Activated T-cell treated with anti-CD3 and anti-CD28 coated beads for 48 hours (primary cell): ENCODE measurements at regions not wholly inside any gene's neighbourhood (a gene's known extent, or its start where the extent isn't known, plus 50 kb on each side); places are given as distances from the start of the nearest gene placed in this dataset.
"Not testable (repeated sequence)": the region's sequence is repeated elsewhere in the genome, so short reads cannot be mapped to it uniquely, and the experiment has no call there.

Source experiments
- DNase-seq: peaks from one replicate; pipeline ENCODE4 v3.0.0-alpha.2; 2020; ENCODE audit warnings: low read depth

DNA sequence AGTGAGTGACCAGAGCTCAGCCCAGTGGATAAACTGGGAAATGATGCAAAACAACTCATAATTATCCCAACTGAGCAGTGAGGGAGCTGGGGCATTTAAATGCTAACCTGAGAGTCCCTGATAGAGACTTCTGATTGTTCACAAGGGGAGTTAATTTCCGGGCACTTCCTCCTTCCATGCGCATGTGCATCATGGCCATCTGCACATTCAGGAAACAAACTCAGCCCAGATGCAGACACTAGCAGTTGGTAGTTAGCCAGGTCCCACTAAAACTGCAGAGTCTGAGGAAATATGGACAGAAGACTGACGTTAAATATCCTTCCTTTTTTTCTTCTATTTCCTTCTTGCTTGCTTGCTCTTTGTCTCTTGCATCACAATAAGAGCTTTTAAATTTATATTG lies 852.1 kb upstream of the LRRC4C start:
- DNase-seq: no peak

DNA sequence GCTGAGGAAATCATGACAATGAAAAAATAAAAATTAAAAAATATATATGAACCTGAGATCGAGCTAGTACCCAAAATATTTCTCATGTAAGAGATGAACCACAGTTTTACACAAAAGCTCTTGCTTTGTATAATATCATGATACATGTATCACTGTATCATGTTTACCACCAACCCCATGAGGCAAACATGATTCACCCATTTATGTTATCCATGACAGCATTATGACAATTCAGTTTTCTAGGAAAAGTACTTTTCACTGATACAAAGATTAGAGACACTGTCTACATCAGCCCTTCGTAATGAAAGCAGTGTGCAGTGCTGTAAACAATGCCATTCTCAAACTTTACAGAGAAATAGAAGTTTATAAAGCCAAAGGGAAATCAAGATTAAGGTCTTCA lies 852.5 kb upstream of the LRRC4C start:
- no peak for DNase-seq

DNA sequence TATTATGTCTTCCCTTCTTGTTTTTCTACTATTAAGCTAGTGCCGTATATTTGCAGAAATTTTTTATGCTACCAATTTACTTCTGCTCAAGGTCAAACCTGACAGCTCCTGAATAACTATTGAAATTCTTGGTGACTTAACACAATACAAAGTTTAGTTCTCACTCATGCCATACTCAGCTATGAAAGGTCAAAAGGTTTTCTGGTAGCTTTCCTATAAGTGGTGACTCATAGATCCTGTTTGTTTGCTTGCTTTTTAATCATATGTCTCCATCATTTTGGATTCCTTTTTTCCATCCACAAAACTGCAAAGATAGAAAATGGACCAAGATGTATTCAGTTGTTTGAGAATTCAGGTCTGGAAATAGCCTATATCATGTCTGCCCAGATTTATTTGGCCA lies 855.8 kb upstream of the LRRC4C start:
- no peak for DNase-seq

- no peak for DNase-seq
Observed at GRCh38 chr11:42315846-42316245, 856.4 kb upstream of the LRRC4C start.

GRCh38 chr11:42319921-42320320 lies 860.5 kb upstream of the LRRC4C start:
- DNase-seq: no peak

GRCh38 chr11:42329929-42330565 lies 870.6 kb upstream of the LRRC4C start:
- DNase-seq: no peak

DNA sequence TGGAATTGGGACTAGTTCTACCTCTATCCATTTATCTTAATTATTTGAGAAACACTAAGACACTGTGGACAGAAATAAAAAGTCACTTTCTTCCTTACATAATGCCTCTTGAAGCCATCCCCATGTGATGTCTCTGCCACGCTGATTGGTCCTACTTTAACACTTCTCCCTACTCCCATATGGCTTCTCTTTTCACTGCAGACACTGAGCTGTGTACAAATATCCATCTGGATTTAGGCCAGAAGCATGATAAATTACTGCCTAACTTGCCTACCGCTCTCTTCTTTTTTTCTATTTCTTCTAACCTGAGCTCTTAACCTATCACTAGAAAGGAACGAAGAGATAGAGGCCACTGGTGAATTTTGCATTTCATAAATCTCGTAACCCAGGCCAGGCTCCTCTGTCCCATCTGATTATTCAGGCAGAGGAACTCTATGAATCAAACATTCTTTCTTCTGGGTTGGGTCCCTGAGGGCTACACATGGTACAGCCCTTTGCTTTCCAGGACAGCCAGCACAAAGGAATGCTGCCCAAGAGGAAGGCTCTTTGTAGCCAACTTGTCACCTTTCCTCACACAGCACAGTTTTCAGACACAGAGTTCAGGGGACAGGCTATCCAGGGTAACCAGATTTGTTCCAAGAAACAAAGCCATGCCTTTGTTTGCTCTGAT lies 878.5 kb upstream of the LRRC4C start:
- no peak for DNase-seq

GRCh38 chr11:42344204-42344792 lies 884.8 kb upstream of the LRRC4C start:
- DNase-seq: no peak

GRCh38 chr11:42345933-42346332 lies 886.5 kb upstream of the LRRC4C start:
- no peak for DNase-seq

DNA sequence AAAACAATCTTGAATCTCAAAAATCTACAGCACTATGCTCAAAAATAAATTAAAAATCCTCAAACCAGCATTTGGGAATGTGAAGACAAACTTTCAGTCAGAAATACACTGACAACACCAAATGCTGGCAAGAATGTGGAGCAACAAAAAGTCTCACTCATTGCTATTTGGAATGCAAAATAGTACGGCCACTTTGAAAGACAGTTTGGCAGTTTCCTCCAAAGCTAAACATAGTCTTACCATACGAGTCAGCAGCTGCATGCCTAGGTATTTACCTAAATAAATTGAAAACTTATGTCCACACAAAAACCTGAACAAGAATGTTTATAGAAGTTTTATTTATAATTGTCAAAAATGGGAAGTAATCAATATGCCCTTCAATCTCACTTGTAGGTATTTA lies 904.2 kb upstream of the LRRC4C start:
- no peak for DNase-seq

DNA sequence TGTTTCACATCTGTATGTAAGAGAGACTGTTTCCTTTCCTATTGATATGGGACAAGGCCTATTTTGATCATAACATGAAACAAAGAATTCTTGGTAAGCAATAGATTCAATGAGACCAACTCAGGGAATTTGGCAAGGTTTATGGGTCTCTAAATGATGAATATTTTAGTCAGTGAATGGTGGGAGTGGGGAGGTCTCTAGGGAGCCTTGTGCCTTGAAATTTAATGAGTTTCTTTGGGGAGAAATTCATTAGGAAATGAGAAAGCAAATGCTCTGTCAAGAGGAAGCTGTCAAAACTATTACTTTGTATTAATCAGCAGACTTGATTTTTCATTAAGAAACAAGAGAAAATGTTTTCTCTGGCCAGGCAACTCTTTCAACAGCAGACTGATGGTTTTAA lies 921.7 kb upstream of the API5 start:
- no peak for DNase-seq

- DNase-seq: no peak
Observed at GRCh38 chr11:42397483-42397882, 914.3 kb upstream of the API5 start.

DNA sequence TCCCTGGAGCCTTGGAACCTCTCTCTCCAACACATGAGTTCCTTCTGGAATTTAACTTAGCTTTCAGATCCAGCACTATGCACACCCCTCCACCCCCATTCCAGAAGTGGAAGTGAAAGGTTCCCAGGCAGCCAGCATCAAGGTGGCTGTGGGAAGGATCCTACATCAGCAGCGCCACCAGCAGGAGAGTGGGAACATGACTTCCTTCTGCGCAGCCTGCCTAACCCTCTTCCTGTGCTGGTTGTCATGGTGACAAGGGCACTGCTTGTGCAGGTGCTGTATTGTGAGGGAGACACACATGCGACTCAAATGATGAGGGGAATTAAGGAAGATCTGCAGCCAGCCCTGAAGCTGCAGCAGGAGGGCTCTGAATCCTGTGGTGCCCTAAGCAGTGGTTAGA lies 904.5 kb upstream of the API5 start:
- DNase-seq: no peak

DNA sequence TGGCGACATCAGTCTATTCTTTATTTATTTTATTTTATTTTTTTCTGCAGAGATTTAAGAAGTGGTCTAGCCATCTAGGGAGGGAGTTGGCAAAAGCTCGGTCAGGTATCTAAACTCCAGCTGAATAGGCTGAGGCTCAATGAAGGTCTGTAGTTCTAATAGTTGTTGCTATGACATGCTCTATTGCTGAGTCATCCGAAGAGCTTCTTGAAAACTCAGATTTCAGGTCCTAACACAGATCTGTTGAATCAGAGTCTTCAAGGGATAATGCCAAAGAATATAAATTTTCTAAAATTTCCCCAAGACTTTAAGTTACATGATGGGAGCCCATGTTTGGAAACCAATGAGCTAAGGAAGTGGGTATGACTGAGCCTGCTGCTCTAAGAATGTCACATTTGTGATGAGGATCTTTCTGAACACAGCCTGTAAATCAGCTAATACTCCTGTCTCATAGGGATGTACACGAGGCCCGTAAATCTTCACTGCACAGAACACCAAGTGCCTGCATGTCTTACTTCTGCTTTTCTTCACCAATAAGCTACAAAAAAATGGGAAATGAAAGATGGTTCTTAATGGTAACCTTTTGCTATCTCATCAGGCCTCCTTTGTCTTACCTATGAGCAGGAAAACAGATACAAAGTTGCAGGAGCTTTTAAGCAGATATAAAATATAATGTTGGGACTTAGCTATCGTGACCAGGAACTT lies 901.4 kb upstream of the API5 start:
- DNase-seq: no peak

- DNase-seq: no peak
Observed at GRCh38 chr11:42412590-42412989, 899.2 kb upstream of the API5 start.

DNA sequence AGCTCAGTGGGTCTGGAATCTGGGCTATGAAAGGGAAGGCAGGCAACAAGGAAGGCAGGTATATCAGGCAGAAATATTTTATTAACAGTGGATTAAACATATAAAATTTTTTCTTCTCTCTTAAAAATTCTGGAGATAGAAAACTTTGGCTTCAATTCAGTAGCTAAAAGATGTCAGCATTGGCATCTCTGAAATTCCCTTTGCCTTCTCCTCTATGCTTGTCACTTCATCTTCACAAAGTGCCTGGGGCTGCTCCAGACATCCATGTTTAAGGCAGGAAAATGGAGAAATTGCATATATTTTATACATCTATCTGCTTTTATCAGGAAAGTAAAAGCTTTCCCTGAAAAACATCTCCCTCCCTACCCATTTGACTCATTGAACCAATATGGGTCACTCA lies 894.1 kb upstream of the API5 start:
- DNase-seq: no peak

DNA sequence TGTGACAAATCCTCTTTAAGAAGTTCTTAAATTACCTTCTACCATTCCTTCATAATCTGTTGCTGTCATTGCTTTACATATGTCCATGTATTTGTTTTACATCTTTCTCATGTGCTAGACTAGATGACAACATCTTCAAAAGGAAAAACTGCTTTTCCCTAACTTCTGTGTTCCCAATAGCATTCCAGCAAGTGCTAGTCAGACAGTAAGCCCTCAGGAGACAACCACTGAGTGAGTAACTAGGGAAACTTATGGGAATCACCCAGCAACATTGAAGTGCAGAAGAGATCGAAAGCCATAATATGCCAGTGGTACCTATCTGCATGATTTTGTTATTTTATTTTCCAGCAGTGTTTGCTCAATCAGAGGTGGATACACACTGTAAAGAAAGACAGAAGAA lies 889.7 kb upstream of the API5 start:
- DNase-seq: no peak

GRCh38 chr11:42434911-42435310 lies 876.9 kb upstream of the API5 start:
- not testable (repeated sequence) for DNase-seq

- no peak for DNase-seq
Observed at GRCh38 chr11:42444406-42444805, 867.4 kb upstream of the API5 start.

DNA sequence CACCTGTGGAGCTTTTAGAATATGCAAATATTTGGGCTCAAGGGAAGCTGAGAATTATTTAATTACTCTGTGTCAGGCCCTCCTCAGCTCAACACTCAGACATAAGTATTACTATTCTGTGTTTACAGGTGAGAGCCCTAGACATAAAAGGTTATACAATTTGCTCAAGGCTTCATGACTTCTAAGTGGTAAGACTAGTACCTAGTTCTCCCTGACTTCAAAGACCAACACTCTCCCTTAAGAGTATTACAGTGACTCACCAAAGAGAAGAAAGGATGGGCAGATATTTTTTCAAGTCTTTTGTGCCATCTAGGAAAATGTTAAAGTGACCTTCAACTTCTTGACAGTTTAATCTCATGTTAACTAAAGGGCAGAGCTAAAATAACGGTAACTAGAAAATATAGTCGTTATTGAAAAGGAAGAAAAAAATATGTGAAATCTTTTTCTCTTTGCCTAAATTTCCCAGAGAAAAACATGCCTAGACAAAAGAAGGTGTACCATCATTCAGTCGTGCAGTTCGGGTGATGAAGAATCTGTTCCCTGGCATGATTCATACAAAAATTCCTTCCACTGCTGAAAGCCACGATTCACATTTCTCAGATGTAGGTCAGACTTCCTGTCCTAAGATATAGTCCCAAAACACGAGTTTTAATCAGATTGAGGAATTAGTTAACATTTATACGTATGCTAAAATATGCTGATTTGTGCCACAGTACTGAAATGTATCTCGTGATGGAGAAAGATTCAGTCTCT lies 849.1 kb upstream of the API5 start:
- DNase-seq: no peak

- DNase-seq: no peak
Observed at GRCh38 chr11:42465623-42466022, 846.2 kb upstream of the API5 start.

GRCh38 chr11:42473106-42473505 lies 838.7 kb upstream of the API5 start:
- DNase-seq: no peak
